Gastroesophageal sphincter (tissue), 3 donors: ENCODE measurements at regions not wholly inside any gene's neighbourhood (a gene's known extent, or its start where the extent isn't known, plus 50 kb on each side); places are given as distances from the start of the nearest gene placed in this dataset.

ENCODE experiments used
- CTCF ChIP-seq, 4 experiments: fragments of 200-600 bp in 2 of 4; fragments of 450-650 bp in 2 of 4; sonication (generic) in 1 of 4; IDR thresholded peaks; one replicate each; pipeline ENCODE4 v1.5.1; 2017 to 2019; ENCODE audit warnings: antibody characterized with exemption in 4 of 4, mild to moderate bottlenecking in 2 of 4, moderate library complexity in 2 of 4
- EP300 ChIP-seq: sonication (generic); formaldehyde crosslinking; IDR thresholded peaks from one replicate; pipeline ENCODE4 v1.6.1; 2017; ENCODE audit warnings: antibody characterized with exemption, mild to moderate bottlenecking
- POLR2A ChIP-seq, 2 donors: fragments of 450-650 bp; IDR thresholded peaks; one replicate each; pipeline ENCODE4 v1.6.1; 2017; ENCODE audit warnings: antibody characterized with exemption in 2 of 2, mild to moderate bottlenecking in 2 of 2, moderate library complexity in 1 of 2
- POLR2AphosphoS5 ChIP-seq: sonication (generic); formaldehyde crosslinking; IDR thresholded peaks from one replicate; pipeline ENCODE4 v1.6.1; 2017; ENCODE audit warnings: antibody characterized with exemption

GRCh38 chr2:43171789-43172188 is 54.6 kb downstream of the ZFP36L2 start:
- TF ChIP-seq CTCF (IDR thresholded peaks at IDR 0.05): no peak
- TF ChIP-seq POLR2A (IDR thresholded peaks at IDR 0.05): no peak
- no peak for TF ChIP-seq EP300
- no peak for TF ChIP-seq POLR2AphosphoS5
